Activated CD4-positive, alpha-beta memory T cell treated with anti-CD3 and anti-CD28 coated beads, Interleukin-2, amount 10 ng/mL, durations not matched to agents 7 days and 5 days (primary cell): ENCODE measurements at regions not wholly inside any gene's neighbourhood (a gene's known extent, or its start where the extent isn't known, plus 50 kb on each side); places are given as distances from the start of the nearest gene placed in this dataset.

Experiments used
- CTCF ChIA-PET: fragments of 350-600 bp; sonication (Branson Sonifier 250); formaldehyde crosslinking; loops from one replicate; lab custom pipeline; 2021; ENCODE audit warnings: antibody characterized with exemption, inconsistent platforms; lab: Charles Lee
- POLR2A ChIA-PET: fragments of 350-600 bp; sonication (Branson Sonifier 250); formaldehyde crosslinking; loops from one replicate; lab custom pipeline; 2021; ENCODE audit warnings: antibody characterized with exemption; lab: Charles Lee
- DNase-seq: peaks from one replicate; pipeline ENCODE4 v3.0.0-alpha.2; 2020
- H3K27ac Mint-ChIP-seq: one replicate; pipeline ENCODE4 v1.8.0; 2021; ENCODE audit warnings: mild to moderate bottlenecking, mixed read lengths
- H3K27me3 Mint-ChIP-seq: one replicate; pipeline ENCODE4 v1.8.0; 2021; ENCODE audit warnings: mixed read lengths
- H3K36me3 Mint-ChIP-seq: one replicate; pipeline ENCODE4 v1.8.0; 2021; ENCODE audit warnings: low read depth, mixed read lengths
- H3K4me1 Mint-ChIP-seq: one replicate; pipeline ENCODE4 v1.8.0; 2021; ENCODE audit warnings: mixed read lengths
- H3K4me3 Mint-ChIP-seq: one replicate; pipeline ENCODE4 v1.8.0; 2021; ENCODE audit warnings: mild to moderate bottlenecking, mixed read lengths
- H3K9me3 Mint-ChIP-seq: one replicate; pipeline ENCODE4 v1.8.0; 2021; ENCODE audit warnings: mixed read lengths

DNA sequence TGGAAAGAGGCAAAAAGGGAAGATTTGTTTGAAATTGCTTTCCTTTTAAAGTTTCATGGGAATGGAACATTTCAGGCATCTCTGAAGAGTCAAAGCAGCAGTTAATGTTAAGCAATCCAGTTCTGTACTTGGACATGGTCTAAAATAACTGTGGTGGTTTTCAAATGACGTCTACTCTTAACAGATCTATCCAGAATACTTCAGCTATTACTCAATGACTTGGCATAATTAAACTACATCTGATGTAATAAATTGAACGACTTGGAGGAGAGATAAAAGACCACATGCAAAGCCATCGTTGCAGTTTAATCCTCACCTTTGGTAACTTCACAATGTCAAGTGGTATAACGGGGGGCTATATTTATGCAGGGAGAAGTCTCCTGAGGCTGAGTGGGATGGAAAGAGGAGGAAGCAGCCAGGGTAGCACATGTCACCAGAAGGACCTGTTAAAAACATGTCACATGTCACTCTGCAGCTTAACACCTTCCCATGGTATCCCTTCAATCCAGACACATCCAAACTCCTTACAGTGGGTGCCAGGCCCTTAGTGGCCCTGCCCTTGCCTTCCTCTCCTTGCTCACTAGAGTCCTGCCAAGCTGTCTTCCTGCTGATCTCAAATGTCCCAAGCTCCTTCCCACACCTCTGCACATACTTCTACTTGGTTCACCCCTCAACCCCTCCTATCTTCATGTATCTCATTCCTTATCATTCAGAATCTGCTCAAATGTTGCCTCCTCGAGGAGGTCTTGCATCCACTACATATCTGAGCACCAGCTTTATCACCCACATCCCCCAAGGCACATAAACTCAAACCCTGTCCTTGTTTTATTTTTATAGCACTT is 327.8 kb downstream of the SUCLA2 start:
- no peak for DNase-seq
- Mint-ChIP-seq H3K36me3 (no peaks in the 10 kb centered on the region), H3K27me3 (no peaks in the 10 kb centered on the region), H3K4me1 (no peaks in the 10 kb centered on the region), H3K4me3 (no peak overlapping the region), H3K27ac (no peak overlapping the region), H3K9me3 (no peaks in the 10 kb centered on the region)
- ChIA-PET POLR2A (no interaction called here), CTCF (interaction anchor here (0.6 kb wide), 1 partner anchor 34 kb away, joined by 3 read pairs; no protein-coding TSS in a partner anchor)

DNA sequence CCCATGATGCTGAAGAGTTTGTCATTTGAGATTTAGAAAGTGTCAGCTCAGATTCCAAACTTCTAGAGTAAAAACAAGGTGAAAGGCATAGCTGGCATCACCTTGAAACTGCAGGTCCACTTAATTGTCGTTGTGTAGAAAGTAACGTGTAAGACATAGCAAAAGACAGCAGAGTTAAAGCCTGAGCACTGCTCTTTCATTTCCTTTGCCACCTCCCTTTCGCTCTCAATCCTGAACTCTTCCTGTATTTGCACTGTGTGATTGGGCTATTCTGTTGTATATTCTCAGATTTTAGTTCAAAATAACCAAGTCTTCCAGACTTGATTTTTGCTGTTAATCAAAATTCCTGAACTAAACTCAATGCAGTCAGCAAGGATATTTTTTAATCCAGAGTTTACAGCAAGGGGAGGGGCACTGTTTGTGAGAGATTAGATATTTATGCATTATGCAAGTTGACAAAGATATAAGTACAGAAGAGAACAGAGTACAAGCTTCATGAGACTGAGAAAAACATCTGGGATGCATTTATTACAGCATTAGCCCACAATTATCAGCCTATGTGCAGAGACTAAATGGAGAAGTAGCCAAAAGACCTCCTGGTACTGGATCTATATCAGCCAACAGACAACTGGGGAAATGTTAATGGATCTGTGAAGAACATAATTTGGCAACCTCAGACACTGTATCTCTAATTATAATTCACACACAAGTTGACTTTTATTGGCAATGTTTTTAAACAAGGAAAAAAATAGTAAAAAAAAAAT is 328.6 kb downstream of the SUCLA2 start:
- ChIA-PET POLR2A (no interaction called here), CTCF (no interaction called here)
- Mint-ChIP-seq H3K27me3 (no peaks in the 10 kb centered on the region), H3K27ac (no peak overlapping the region), H3K4me1 (no peaks in the 10 kb centered on the region), H3K4me3 (no peak overlapping the region), H3K36me3 (no peaks in the 10 kb centered on the region), H3K9me3 (no peaks in the 10 kb centered on the region)
- no peak for DNase-seq

- H3K9me3 Mint-ChIP-seq: no peaks in the 10 kb centered on the region
- no peaks in the 10 kb centered on the region for H3K36me3 Mint-ChIP-seq
- no peaks in the 10 kb centered on the region for H3K4me1 Mint-ChIP-seq
- no peak for DNase-seq
- no peaks in the 10 kb centered on the region for H3K27me3 Mint-ChIP-seq
- CTCF ChIA-PET: no interaction called here
- H3K27ac Mint-ChIP-seq: no peak overlapping the region
- POLR2A ChIA-PET: no interaction called here
- H3K4me3 Mint-ChIP-seq: no peak overlapping the region
Observed at GRCh38 chr13:47671776-47672175, 329.3 kb downstream of the SUCLA2 start.

DNA sequence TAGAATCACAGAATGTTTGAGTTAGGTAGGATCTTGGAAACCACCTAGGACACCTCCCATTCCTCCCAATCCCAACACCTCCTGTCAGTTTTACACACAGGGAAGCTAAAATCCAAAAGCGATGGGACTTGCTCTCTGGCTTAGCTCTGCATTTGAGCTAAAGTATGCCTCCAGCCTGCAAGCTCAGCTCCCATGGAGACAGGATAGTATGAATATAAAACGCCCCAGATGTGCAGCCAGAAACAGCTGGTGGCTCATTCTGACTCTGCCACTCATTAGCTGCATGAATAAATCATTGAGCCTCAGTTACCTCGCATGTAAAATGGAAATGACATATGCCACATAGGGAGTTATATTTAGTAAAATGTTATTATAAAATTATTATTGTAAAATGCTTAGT is 336.0 kb downstream of the SUCLA2 start:
- Mint-ChIP-seq H3K27me3 (no peaks in the 10 kb centered on the region), H3K36me3 (no peaks in the 10 kb centered on the region), H3K27ac (no peak overlapping the region), H3K9me3 (no peaks in the 10 kb centered on the region), H3K4me3 (no peak overlapping the region), H3K4me1 (no peaks in the 10 kb centered on the region)
- DNase-seq: no peak
- ChIA-PET CTCF (no interaction called here), POLR2A (no interaction called here)

GRCh38 chr13:47661076-47661475 is 340.0 kb downstream of the SUCLA2 start:
- Mint-ChIP-seq H3K4me3 (no peak overlapping the region), H3K36me3 (no peaks in the 10 kb centered on the region), H3K9me3 (no peaks in the 10 kb centered on the region), H3K4me1 (no peaks in the 10 kb centered on the region), H3K27me3 (no peaks in the 10 kb centered on the region), H3K27ac (no peak overlapping the region)
- POLR2A ChIA-PET: no interaction called here
- CTCF ChIA-PET: no interaction called here
- no peak for DNase-seq

GRCh38 chr13:47656651-47657050 is 344.4 kb downstream of the SUCLA2 start:
- POLR2A ChIA-PET: no interaction called here
- CTCF ChIA-PET: no interaction called here
- Mint-ChIP-seq H3K36me3 (no peaks in the 10 kb centered on the region), H3K9me3 (no peaks in the 10 kb centered on the region), H3K4me3 (no peak overlapping the region), H3K4me1 (no peaks in the 10 kb centered on the region), H3K27me3 (no peaks in the 10 kb centered on the region), H3K27ac (no peak overlapping the region)
- DNase-seq: no peak

DNA sequence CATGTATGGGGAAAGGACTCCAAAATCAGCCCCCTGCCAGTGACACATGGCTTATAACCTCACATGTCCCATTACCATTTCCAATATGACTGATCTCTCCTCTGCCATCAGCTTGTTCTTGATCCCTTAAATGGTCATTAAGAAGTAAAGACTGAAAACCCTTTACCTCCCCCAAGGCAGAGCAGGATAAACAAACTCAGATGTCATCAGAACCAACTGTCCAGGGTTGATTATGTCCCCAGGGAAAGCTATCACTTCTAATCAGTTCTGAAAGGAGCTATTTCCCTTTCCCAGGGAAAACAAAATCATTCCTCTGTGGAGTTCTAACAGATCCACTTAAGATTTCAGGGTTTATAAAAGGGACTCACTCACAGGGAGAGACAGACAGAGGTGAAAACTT is 350.9 kb downstream of the SUCLA2 start:
- POLR2A ChIA-PET: no interaction called here
- Mint-ChIP-seq H3K9me3 (no peaks in the 10 kb centered on the region), H3K27me3 (peaks cover 1% of the 10 kb centered on the region), H3K4me1 (no peaks in the 10 kb centered on the region), H3K36me3 (no peaks in the 10 kb centered on the region), H3K27ac (no peak overlapping the region), H3K4me3 (no peak overlapping the region)
- DNase-seq: no peak
- CTCF ChIA-PET: no interaction called here

GRCh38 chr13:47647001-47647400 is 354.1 kb downstream of the SUCLA2 start:
- Mint-ChIP-seq H3K9me3 (no peaks in the 10 kb centered on the region), H3K4me1 (no peaks in the 10 kb centered on the region), H3K27ac (no peak overlapping the region), H3K27me3 (peaks cover 1% of the 10 kb centered on the region), H3K36me3 (no peaks in the 10 kb centered on the region), H3K4me3 (no peak overlapping the region)
- CTCF ChIA-PET: no interaction called here
- DNase-seq: no peak
- POLR2A ChIA-PET: no interaction called here

- ChIA-PET CTCF (no interaction called here), POLR2A (no interaction called here)
- no peaks in the 10 kb centered on the region for H3K36me3 Mint-ChIP-seq
- H3K27me3 Mint-ChIP-seq: peaks cover 1% of the 10 kb centered on the region
- no peaks in the 10 kb centered on the region for H3K4me1 Mint-ChIP-seq
- no peak for DNase-seq
- H3K4me3 Mint-ChIP-seq: no peak overlapping the region
- H3K9me3 Mint-ChIP-seq: no peaks in the 10 kb centered on the region
- no peak overlapping the region for H3K27ac Mint-ChIP-seq
Observed at GRCh38 chr13:47646298-47646697, 354.8 kb downstream of the SUCLA2 start.

DNA sequence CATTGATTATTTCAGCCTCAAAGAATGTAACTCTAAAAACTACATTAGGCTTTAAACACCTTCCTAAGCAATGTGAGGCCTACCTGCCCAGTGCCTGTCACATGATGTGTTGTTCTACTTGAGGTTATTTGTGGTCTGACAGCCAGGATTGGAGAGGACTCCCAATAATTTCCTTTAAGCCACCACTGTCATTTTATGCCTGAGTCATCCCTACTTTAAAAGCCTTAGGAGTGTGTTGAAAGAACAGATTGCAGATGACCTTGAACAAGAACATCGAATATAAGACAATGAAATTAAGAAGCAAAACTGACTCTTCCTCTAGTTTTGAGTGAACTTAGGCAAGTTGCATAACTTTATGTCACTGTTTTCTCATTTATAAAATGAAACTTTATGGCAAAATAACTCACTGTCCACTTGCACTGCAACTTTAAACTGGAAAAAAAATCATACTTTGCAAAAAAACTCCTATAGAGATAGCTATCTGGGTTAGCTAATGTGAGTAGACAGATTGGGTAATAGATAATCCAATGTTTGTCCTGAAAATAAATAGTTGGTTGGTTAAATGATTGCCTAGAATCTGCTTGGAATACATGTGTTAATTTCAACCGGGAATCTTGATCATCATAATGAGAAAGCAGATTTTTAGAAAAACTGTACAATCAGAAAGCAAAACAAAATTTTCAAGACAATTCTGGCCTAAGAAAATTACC is 361.2 kb downstream of the SUCLA2 start:
- H3K4me3 Mint-ChIP-seq: no peak overlapping the region
- no peaks in the 10 kb centered on the region for H3K27me3 Mint-ChIP-seq
- no peaks in the 10 kb centered on the region for H3K4me1 Mint-ChIP-seq
- DNase-seq: no peak
- POLR2A ChIA-PET: no interaction called here
- CTCF ChIA-PET: no interaction called here
- no peak overlapping the region for H3K27ac Mint-ChIP-seq
- H3K36me3 Mint-ChIP-seq: no peaks in the 10 kb centered on the region
- no peaks in the 10 kb centered on the region for H3K9me3 Mint-ChIP-seq

- Mint-ChIP-seq H3K4me1 (no peaks in the 10 kb centered on the region), H3K36me3 (no peaks in the 10 kb centered on the region), H3K27me3 (no peaks in the 10 kb centered on the region), H3K4me3 (no peak overlapping the region), H3K27ac (no peak overlapping the region), H3K9me3 (no peaks in the 10 kb centered on the region)
- no peak for DNase-seq
- ChIA-PET POLR2A (no interaction called here), CTCF (no interaction called here)
Observed at GRCh38 chr13:47638627-47639026, 362.4 kb downstream of the SUCLA2 start.

DNA sequence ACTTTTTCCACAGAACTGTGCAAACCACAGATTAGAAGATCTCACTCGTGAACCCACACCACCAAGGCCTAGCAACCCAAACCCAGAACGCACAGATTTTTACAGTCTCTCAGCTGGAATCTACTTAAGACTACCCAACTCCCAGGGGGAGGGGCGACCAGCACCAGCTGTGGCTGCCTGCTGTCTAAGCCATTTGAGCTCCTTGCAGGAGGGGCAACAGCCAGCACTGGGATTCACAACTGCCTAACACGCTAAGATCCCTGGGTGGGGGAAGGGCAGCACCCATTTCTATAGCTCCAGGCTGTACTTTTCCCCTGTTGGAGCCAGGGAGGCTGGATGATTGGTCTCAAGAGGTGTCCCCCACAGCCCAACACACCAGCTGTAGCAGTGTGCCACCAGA is 368.8 kb downstream of the SUCLA2 start:
- DNase-seq: no peak
- H3K36me3 Mint-ChIP-seq: no peaks in the 10 kb centered on the region
- no peaks in the 10 kb centered on the region for H3K4me1 Mint-ChIP-seq
- no peak overlapping the region for H3K27ac Mint-ChIP-seq
- ChIA-PET POLR2A (no interaction called here), CTCF (no interaction called here)
- peaks cover 4% of the 10 kb centered on the region for H3K9me3 Mint-ChIP-seq
- no peak overlapping the region for H3K4me3 Mint-ChIP-seq
- no peaks in the 10 kb centered on the region for H3K27me3 Mint-ChIP-seq

GRCh38 chr13:47628666-47629065 is 372.4 kb downstream of the SUCLA2 start:
- DNase-seq: no peak
- no peak overlapping the region for H3K27ac Mint-ChIP-seq
- H3K9me3 Mint-ChIP-seq: peaks cover 4% of the 10 kb centered on the region
- ChIA-PET CTCF (no interaction called here), POLR2A (no interaction called here)
- H3K27me3 Mint-ChIP-seq: no peaks in the 10 kb centered on the region
- no peaks in the 10 kb centered on the region for H3K36me3 Mint-ChIP-seq
- H3K4me3 Mint-ChIP-seq: no peak overlapping the region
- H3K4me1 Mint-ChIP-seq: no peaks in the 10 kb centered on the region
